Esophagus muscularis mucosa (tissue), 4 donors: ENCODE measurements at regions not wholly inside any gene's neighbourhood (a gene's known extent, or its start where the extent isn't known, plus 50 kb on each side); places are given as distances from the start of the nearest gene placed in this dataset.

Experiments used
- EP300 ChIP-seq: sonication (generic); formaldehyde crosslinking; IDR thresholded peaks from one replicate; pipeline ENCODE4 v1.6.1; 2017; ENCODE audit warnings: antibody characterized with exemption
- POLR2A ChIP-seq: fragments of 450-650 bp; IDR thresholded peaks from one replicate; pipeline ENCODE4 v1.6.1; 2017; ENCODE audit warnings: antibody characterized with exemption, moderate library complexity, mild to moderate bottlenecking, low read depth
- POLR2AphosphoS5 ChIP-seq, 2 donors: sonication (generic); formaldehyde crosslinking; IDR thresholded peaks; one replicate each; pipeline ENCODE4 v1.6.1; 2017; ENCODE audit warnings: antibody characterized with exemption in 2 of 2
- TF ChIP-seq, protein P1 (sequence below), 3 experiments: fragments of 200-600 bp in 2 of 3; fragments of 450-650 bp in 1 of 3; sonication (generic) in 2 of 3; IDR thresholded peaks; one replicate each; pipeline ENCODE4 v1.5.1; 2017 to 2019; ENCODE audit warnings: antibody characterized with exemption in 3 of 3, mild to moderate bottlenecking in 2 of 3, moderate library complexity in 1 of 3

DNA sequence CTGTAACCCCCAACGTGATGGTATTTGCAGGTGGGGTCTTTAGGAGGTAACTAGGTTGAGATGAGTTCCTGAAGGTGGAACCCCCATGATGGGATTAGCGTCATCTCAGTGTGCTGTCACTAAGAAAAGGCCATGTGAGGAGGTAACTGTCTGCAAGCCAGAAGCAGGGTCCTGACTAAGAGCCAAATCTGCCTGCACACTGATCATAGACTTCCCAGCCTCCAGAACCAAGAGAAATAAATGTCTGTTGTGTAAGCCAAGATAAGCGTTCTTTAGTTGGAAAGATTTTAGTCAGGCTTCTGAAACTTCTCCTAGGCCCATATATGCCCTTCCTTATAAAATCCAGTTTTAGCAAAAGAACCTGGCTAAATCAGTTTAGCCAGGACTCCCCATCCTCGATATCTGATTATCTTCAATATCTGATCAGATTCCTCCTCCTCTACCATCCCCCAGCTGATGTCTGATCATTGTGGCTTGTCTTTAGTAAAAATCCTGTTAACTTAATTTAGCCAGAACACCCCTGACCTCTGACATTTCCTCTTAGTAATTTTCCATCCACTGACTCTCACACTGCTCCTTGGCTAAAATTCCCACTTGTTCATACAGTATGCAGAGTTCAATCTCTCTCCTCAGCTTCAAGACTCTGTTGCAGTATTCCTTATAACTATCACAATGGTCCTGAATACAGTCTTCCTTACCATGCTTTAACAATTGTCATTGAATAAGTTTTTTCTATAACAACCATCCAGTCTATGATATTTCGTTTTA lies 835.4 kb upstream of the PHF14 start:
- TF ChIP-seq, protein P1, sequence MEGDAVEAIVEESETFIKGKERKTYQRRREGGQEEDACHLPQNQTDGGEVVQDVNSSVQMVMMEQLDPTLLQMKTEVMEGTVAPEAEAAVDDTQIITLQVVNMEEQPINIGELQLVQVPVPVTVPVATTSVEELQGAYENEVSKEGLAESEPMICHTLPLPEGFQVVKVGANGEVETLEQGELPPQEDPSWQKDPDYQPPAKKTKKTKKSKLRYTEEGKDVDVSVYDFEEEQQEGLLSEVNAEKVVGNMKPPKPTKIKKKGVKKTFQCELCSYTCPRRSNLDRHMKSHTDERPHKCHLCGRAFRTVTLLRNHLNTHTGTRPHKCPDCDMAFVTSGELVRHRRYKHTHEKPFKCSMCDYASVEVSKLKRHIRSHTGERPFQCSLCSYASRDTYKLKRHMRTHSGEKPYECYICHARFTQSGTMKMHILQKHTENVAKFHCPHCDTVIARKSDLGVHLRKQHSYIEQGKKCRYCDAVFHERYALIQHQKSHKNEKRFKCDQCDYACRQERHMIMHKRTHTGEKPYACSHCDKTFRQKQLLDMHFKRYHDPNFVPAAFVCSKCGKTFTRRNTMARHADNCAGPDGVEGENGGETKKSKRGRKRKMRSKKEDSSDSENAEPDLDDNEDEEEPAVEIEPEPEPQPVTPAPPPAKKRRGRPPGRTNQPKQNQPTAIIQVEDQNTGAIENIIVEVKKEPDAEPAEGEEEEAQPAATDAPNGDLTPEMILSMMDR (IDR thresholded peaks at IDR 0.05) = no peak
- TF ChIP-seq POLR2AphosphoS5 (IDR thresholded peaks at IDR 0.05) (no peak), POLR2A (no peak), EP300 (no peak)
